ENCODE measurements at regions not wholly inside any gene's neighbourhood (a gene's known extent, or its start where the extent isn't known, plus 50 kb on each side); places are given as distances from the start of the nearest gene placed in this dataset.

DNA sequence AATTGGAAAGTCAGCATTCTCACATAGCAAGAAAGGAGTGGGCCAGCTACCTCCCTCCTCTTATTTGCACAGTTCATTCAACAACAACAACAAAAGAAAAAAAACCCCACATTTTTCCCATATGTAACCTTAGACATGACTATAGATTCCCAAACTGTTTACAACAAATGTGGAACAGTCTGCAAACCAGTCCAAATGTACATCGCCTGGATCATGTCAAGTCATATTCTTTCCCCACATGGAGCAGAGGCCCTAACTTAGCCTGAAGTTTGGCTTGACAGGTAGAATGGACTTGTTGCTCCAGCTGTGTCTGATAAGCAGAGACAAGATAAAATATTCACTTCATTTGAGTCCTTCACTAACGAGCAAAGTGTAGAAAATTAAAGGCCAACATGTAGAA lies 81.7 kb upstream of the COL24A1 start (continued):
- TF ChIP-seq, protein P1, sequence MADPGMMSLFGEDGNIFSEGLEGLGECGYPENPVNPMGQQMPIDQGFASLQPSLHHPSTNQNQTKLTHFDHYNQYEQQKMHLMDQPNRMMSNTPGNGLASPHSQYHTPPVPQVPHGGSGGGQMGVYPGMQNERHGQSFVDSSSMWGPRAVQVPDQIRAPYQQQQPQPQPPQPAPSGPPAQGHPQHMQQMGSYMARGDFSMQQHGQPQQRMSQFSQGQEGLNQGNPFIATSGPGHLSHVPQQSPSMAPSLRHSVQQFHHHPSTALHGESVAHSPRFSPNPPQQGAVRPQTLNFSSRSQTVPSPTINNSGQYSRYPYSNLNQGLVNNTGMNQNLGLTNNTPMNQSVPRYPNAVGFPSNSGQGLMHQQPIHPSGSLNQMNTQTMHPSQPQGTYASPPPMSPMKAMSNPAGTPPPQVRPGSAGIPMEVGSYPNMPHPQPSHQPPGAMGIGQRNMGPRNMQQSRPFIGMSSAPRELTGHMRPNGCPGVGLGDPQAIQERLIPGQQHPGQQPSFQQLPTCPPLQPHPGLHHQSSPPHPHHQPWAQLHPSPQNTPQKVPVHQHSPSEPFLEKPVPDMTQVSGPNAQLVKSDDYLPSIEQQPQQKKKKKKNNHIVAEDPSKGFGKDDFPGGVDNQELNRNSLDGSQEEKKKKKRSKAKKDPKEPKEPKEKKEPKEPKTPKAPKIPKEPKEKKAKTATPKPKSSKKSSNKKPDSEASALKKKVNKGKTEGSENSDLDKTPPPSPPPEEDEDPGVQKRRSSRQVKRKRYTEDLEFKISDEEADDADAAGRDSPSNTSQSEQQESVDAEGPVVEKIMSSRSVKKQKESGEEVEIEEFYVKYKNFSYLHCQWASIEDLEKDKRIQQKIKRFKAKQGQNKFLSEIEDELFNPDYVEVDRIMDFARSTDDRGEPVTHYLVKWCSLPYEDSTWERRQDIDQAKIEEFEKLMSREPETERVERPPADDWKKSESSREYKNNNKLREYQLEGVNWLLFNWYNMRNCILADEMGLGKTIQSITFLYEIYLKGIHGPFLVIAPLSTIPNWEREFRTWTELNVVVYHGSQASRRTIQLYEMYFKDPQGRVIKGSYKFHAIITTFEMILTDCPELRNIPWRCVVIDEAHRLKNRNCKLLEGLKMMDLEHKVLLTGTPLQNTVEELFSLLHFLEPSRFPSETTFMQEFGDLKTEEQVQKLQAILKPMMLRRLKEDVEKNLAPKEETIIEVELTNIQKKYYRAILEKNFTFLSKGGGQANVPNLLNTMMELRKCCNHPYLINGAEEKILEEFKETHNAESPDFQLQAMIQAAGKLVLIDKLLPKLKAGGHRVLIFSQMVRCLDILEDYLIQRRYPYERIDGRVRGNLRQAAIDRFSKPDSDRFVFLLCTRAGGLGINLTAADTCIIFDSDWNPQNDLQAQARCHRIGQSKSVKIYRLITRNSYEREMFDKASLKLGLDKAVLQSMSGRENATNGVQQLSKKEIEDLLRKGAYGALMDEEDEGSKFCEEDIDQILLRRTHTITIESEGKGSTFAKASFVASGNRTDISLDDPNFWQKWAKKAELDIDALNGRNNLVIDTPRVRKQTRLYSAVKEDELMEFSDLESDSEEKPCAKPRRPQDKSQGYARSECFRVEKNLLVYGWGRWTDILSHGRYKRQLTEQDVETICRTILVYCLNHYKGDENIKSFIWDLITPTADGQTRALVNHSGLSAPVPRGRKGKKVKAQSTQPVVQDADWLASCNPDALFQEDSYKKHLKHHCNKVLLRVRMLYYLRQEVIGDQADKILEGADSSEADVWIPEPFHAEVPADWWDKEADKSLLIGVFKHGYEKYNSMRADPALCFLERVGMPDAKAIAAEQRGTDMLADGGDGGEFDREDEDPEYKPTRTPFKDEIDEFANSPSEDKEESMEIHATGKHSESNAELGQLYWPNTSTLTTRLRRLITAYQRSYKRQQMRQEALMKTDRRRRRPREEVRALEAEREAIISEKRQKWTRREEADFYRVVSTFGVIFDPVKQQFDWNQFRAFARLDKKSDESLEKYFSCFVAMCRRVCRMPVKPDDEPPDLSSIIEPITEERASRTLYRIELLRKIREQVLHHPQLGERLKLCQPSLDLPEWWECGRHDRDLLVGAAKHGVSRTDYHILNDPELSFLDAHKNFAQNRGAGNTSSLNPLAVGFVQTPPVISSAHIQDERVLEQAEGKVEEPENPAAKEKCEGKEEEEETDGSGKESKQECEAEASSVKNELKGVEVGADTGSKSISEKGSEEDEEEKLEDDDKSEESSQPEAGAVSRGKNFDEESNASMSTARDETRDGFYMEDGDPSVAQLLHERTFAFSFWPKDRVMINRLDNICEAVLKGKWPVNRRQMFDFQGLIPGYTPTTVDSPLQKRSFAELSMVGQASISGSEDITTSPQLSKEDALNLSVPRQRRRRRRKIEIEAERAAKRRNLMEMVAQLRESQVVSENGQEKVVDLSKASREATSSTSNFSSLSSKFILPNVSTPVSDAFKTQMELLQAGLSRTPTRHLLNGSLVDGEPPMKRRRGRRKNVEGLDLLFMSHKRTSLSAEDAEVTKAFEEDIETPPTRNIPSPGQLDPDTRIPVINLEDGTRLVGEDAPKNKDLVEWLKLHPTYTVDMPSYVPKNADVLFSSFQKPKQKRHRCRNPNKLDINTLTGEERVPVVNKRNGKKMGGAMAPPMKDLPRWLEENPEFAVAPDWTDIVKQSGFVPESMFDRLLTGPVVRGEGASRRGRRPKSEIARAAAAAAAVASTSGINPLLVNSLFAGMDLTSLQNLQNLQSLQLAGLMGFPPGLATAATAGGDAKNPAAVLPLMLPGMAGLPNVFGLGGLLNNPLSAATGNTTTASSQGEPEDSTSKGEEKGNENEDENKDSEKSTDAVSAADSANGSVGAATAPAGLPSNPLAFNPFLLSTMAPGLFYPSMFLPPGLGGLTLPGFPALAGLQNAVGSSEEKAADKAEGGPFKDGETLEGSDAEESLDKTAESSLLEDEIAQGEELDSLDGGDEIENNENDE (IDR thresholded peaks at IDR 0.05; ENCODE audit: insufficient replicate concordance, low read length), result no peak
- TF ChIP-seq GTF2F1 (IDR thresholded peaks at IDR 0.05; ENCODE audit: borderline replicate concordance, low read depth, low read length) (no peak), RNF2 (IDR thresholded peaks at IDR 0.05; ENCODE audit: borderline replicate concordance, low read depth, low read length, missing control alignments, poor library complexity, severe bottlenecking) (no peak), HDAC2 (IDR thresholded peaks at IDR 0.05; ENCODE audit: borderline replicate concordance in 1 of 2, low read depth in 2 of 2, low read length in 2 of 2) (no peak), SRF (IDR thresholded peaks at IDR 0.05; ENCODE audit: low read depth, low read length) (no peak), GABPA (IDR thresholded peaks at IDR 0.05; ENCODE audit: borderline replicate concordance, insufficient read depth, low read length) (no peak), POLR2A (IDR thresholded peaks at IDR 0.05; ENCODE audit: control extremely low read depth in 1 of 2, low read depth in 2 of 2, low read length in 2 of 2) (no peak), SIRT6 (IDR thresholded peaks at IDR 0.05; ENCODE audit: low read length) (no peak)

All from H1 (cell line).